GM23338 (cell line): ENCODE measurements at regions not wholly inside any gene's neighbourhood (a gene's known extent, or its start where the extent isn't known, plus 50 kb on each side); places are given as distances from the start of the nearest gene placed in this dataset.

ENCODE experiments used
- CREB1 ChIP-seq: fragments of 250-450 bp; sonication (Bioruptor Pico); IDR thresholded peaks from 2 replicates; pipeline ENCODE4 v1.5.0; 2020; ENCODE audit warnings: low read depth, mild to moderate bottlenecking, moderate library complexity
- EZH2 ChIP-seq: fragments of 200-600 bp; sonication (generic); IDR thresholded peaks from one replicate; pipeline ENCODE4 v1.8.0; 2017; ENCODE audit warnings: antibody characterized with exemption, mild to moderate bottlenecking, low read depth; ENCODE audit not compliant: unreplicated experiment
- EZH2phosphoT487 ChIP-seq: fragments of 200-600 bp; sonication (generic); IDR thresholded peaks from one replicate; pipeline ENCODE4 v1.8.1; 2018; ENCODE audit warnings: antibody characterized with exemption; ENCODE audit not compliant: unreplicated experiment
- POLR2AphosphoS5 ChIP-seq: IDR thresholded peaks from 2 replicates; pipeline ENCODE4 v1.6.1; 2016; ENCODE audit warnings: antibody characterized with exemption, low read depth
- TF ChIP-seq, protein P1 (sequence below), 2 experiments: fragments of 200-600 bp in 1 of 2; sonication (generic) in 1 of 2; conservative IDR thresholded peaks; 2 replicates each; pipeline versions ENCODE4 v1.5.1 to v1.6.1; 2016 to 2017; ENCODE audit warnings: antibody characterized with exemption in 2 of 2, low read depth in 2 of 2, mild to moderate bottlenecking in 2 of 2, moderate library complexity in 1 of 2
- TF ChIP-seq, protein P2 (sequence below): IDR thresholded peaks from one replicate; pipeline ENCODE4 v1.6.1; 2018; ENCODE audit warnings: antibody characterized with exemption; ENCODE audit not compliant: unreplicated experiment

DNA sequence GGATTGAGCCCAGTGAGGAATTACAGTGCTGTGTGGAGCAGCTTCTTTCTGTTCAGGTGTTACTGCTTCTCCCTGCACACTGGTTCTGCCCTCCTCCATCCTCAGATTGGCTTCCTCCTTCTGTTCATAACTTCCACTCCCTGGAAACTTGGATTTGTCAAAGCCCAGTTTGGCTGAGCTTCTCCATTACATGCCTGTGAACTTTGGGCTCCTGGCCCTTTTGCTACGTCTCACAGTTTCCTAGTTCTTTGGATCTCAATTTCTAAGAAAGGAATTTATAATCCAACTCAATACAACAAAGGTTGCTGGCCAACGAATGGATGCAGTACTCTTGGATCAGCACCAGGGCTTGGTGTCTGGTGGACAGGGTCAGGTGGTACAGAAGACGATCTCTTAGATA is 318.1 kb downstream of the RPS24 start:
- TF ChIP-seq, protein P1, sequence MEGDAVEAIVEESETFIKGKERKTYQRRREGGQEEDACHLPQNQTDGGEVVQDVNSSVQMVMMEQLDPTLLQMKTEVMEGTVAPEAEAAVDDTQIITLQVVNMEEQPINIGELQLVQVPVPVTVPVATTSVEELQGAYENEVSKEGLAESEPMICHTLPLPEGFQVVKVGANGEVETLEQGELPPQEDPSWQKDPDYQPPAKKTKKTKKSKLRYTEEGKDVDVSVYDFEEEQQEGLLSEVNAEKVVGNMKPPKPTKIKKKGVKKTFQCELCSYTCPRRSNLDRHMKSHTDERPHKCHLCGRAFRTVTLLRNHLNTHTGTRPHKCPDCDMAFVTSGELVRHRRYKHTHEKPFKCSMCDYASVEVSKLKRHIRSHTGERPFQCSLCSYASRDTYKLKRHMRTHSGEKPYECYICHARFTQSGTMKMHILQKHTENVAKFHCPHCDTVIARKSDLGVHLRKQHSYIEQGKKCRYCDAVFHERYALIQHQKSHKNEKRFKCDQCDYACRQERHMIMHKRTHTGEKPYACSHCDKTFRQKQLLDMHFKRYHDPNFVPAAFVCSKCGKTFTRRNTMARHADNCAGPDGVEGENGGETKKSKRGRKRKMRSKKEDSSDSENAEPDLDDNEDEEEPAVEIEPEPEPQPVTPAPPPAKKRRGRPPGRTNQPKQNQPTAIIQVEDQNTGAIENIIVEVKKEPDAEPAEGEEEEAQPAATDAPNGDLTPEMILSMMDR (conservative IDR thresholded peaks at IDR 0.05; ENCODE audit: low read depth in 2 of 2): no peak
- TF ChIP-seq, protein P2, sequence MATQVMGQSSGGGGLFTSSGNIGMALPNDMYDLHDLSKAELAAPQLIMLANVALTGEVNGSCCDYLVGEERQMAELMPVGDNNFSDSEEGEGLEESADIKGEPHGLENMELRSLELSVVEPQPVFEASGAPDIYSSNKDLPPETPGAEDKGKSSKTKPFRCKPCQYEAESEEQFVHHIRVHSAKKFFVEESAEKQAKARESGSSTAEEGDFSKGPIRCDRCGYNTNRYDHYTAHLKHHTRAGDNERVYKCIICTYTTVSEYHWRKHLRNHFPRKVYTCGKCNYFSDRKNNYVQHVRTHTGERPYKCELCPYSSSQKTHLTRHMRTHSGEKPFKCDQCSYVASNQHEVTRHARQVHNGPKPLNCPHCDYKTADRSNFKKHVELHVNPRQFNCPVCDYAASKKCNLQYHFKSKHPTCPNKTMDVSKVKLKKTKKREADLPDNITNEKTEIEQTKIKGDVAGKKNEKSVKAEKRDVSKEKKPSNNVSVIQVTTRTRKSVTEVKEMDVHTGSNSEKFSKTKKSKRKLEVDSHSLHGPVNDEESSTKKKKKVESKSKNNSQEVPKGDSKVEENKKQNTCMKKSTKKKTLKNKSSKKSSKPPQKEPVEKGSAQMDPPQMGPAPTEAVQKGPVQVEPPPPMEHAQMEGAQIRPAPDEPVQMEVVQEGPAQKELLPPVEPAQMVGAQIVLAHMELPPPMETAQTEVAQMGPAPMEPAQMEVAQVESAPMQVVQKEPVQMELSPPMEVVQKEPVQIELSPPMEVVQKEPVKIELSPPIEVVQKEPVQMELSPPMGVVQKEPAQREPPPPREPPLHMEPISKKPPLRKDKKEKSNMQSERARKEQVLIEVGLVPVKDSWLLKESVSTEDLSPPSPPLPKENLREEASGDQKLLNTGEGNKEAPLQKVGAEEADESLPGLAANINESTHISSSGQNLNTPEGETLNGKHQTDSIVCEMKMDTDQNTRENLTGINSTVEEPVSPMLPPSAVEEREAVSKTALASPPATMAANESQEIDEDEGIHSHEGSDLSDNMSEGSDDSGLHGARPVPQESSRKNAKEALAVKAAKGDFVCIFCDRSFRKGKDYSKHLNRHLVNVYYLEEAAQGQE: no peak
- TF ChIP-seq POLR2AphosphoS5 (no peak), EZH2phosphoT487 (no peak), EZH2 (no peak), CREB1 (CRISPR knock-in tag) (no peak)
